NCI-H82 treated with DMSO at 0.1 percent for 48 hours (cell line): ENCODE measurements at regions not wholly inside any gene's neighbourhood (a gene's known extent, or its start where the extent isn't known, plus 50 kb on each side); places are given as distances from the start of the nearest gene placed in this dataset.
"Not testable (repeated sequence)": the region's sequence is repeated elsewhere in the genome, so short reads cannot be mapped to it uniquely, and the experiment has no call there.

Experiments
- DNase-seq: peaks from one replicate; lab custom pipeline; 2025; ENCODE audit not compliant: unreplicated experiment; lab: John Stamatoyannopoulos, UW

GRCh38 chr5:36778336-36778735, 98.2 kb upstream of the NIPBL start:
- no peak for DNase-seq

GRCh38 chr5:36782612-36783011, 94.0 kb upstream of the NIPBL start:
- DNase-seq: not testable (repeated sequence)

GRCh38 chr5:36786448-36787012, 90.0 kb upstream of the NIPBL start:
- no peak for DNase-seq

- DNase-seq: no peak
Observed at GRCh38 chr5:36787365-36788093, 89.0 kb upstream of the NIPBL start.

GRCh38 chr5:36790847-36791246, 85.7 kb upstream of the NIPBL start:
- DNase-seq: no peak

GRCh38 chr5:36792560-36793180, 83.9 kb upstream of the NIPBL start:
- no peak for DNase-seq

GRCh38 chr5:36795366-36795765, 81.2 kb upstream of the NIPBL start:
- no peak for DNase-seq

GRCh38 chr5:36796155-36796554, 80.4 kb upstream of the NIPBL start:
- no peak for DNase-seq

GRCh38 chr5:36801523-36801922, 75.0 kb upstream of the NIPBL start:
- DNase-seq: no peak

GRCh38 chr5:36802187-36802586, 74.4 kb upstream of the NIPBL start:
- DNase-seq: no peak

- DNase-seq: not testable (repeated sequence)
Observed at GRCh38 chr5:36813249-36813648, 63.3 kb upstream of the NIPBL start.

GRCh38 chr5:36815871-36816270, 60.7 kb upstream of the NIPBL start:
- DNase-seq: no peak

GRCh38 chr5:36820900-36821299, 55.7 kb upstream of the NIPBL start:
- no peak for DNase-seq

- no peak for DNase-seq
Observed at GRCh38 chr5:36826694-36827093, 49.9 kb upstream of the NIPBL start.
